ENCODE measurements at regions not wholly inside any gene's neighbourhood (a gene's known extent, or its start where the extent isn't known, plus 50 kb on each side); places are given as distances from the start of the nearest gene placed in this dataset.

DNA sequence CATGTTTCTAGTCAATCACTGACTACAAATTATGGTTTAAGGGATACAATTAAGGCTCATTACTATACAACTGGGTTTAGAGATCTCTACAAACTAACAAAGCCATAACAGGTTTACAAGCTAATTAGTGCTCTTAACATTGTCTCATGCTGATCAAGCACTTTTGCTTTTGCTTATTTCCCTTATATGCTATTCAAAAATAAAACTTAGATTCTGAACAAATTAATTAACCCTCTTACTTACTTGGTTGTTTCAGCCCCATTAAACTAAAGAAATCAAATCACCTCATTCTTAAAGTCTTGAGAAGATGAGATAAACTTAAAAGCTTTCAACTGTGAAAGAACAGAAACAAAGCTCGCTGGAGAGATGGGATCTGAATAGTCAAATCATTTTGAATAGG, 2024.5 kb upstream of the ADGRL3 start:
- no peak overlapping the region for H3K4me2 ChIP-seq (ENCODE audit: insufficient read depth in 1 of 2, low read depth in 2 of 2, low read length in 2 of 2)
- H4K8ac ChIP-seq (ENCODE audit: extremely low read depth, insufficient read depth, low read length) = no peak overlapping the region
- H2AK5ac ChIP-seq (ENCODE audit: low read depth, low read length) = no peak overlapping the region
- no peak overlapping the region for H4K5ac ChIP-seq (ENCODE audit: insufficient read length, low read depth, low read length)
- ChIA-PET CTCF (ENCODE audit: partially characterized antibody) (no interaction called here), POLR2A (ENCODE audit: partially characterized antibody) (no interaction called here)
- H3K18ac ChIP-seq (ENCODE audit: extremely low read depth, low read length) = no peak overlapping the region
- no peak overlapping the region for H3K9ac ChIP-seq (replicated peaks in 1 of 4; ENCODE audit: extremely low read depth in 1 of 4, low read depth in 3 of 4, low read length in 3 of 4)
- no peaks in the 10 kb centered on the region for H3K79me2 ChIP-seq (ENCODE audit: control insufficient read depth in 1 of 2, insufficient read depth in 2 of 2, low read length in 2 of 2)
- no peak overlapping the region for H4K91ac ChIP-seq (replicated peaks; ENCODE audit: insufficient read length, low read length)
- no peak overlapping the region for H2AFZ ChIP-seq (ENCODE audit: low read length)
- no peak overlapping the region for H2BK20ac ChIP-seq (ENCODE audit: low read length)
- no peak overlapping the region for H2BK5ac ChIP-seq (ENCODE audit: low read depth, low read length)
- H3K36me3 ChIP-seq (ENCODE audit: control insufficient read depth in 2 of 4, insufficient read depth in 4 of 4, low read length in 3 of 4) = no peaks in the 10 kb centered on the region
- WGBS, 2 experiments (ENCODE audit: extremely low coverage in 1 of 2, insufficient coverage in 1 of 2, insufficient read length in 1 of 2, insufficient replicate concordance in 2 of 2, low coverage in 1 of 2, low lambda C conversion rate in 2 of 2, missing lambda C conversion rate in 1 of 2) = 94% methylated on average over 1 of the region's 1 CpG; no CpG with 5 or more reads in 1 of the 2 experiments
- H3K27me3 ChIP-seq (replicated peaks in 1 of 4; ENCODE audit: control insufficient read depth in 3 of 4, extremely low read depth in 1 of 4, insufficient read depth in 3 of 4, low read length in 3 of 4) = no peaks in the 10 kb centered on the region
- no peak overlapping the region for H3K4ac ChIP-seq (replicated peaks; ENCODE audit: insufficient read length, low read depth, low read length)
- H3K9me3 ChIP-seq (ENCODE audit: insufficient read depth in 2 of 2, low read depth in 1 of 2, low read length in 1 of 2) = peaks cover 2 to 12% of the 10 kb centered on the region in 2 experiments; a peak in 2 of 4 replicates
- no peak overlapping the region for H3K56ac ChIP-seq (replicated peaks; ENCODE audit: insufficient read length, low read depth, low read length)
- no peak overlapping the region for H3K27ac ChIP-seq (ENCODE audit: low read depth, low read length)
- no peaks in the 10 kb centered on the region for H4K20me1 ChIP-seq (replicated peaks in 1 of 2; ENCODE audit: control insufficient read depth in 1 of 2, insufficient read depth in 2 of 2, low read length in 2 of 2)
- no peak overlapping the region for H2BK120ac ChIP-seq (replicated peaks; ENCODE audit: low read depth, low read length)
- H2BK15ac ChIP-seq (ENCODE audit: low read length) = no peak overlapping the region
- H3K4me1 ChIP-seq (replicated peaks in 1 of 4; ENCODE audit: control insufficient read depth in 3 of 4, insufficient read depth in 4 of 4, low read length in 3 of 4) = no peaks in the 10 kb centered on the region
- DNase-seq (ENCODE audit: low read depth in 1 of 2, low spot score in 2 of 2) (no peak), FAIRE-seq (no peak)
- no peak overlapping the region for H3K23ac ChIP-seq (ENCODE audit: insufficient read length)
- H3K23me2 ChIP-seq (ENCODE audit: low read depth, low read length) = no peaks in the 10 kb centered on the region
- no peaks in the 10 kb centered on the region for H3K79me1 ChIP-seq (ENCODE audit: low read depth, low read length)
- H2BK12ac ChIP-seq (ENCODE audit: low read depth, low read length) = no peak overlapping the region
- H3K4me3 ChIP-seq (ENCODE audit: extremely low read depth in 1 of 4, insufficient read depth in 2 of 4, low read depth in 3 of 4, low read length in 4 of 4) = no peak overlapping the region
- H3K14ac ChIP-seq (ENCODE audit: insufficient read length) = no peak overlapping the region
- TF ChIP-seq CBX8 (IDR thresholded peaks at IDR 0.05; ENCODE audit: borderline replicate concordance, low read depth, low read length) = no peak
- TF ChIP-seq ASH2L (IDR thresholded peaks at IDR 0.05; ENCODE audit: low read length) = no peak
